NB4 (cell line): ENCODE measurements at regions not wholly inside any gene's neighbourhood (a gene's known extent, or its start where the extent isn't known, plus 50 kb on each side); places are given as distances from the start of the nearest gene placed in this dataset.

Experiments
- CTCF ChIP-seq: IDR thresholded peaks from one replicate; pipeline ENCODE4 v1.5.1; 2012; ENCODE audit warnings: low read depth, low read length
- POLR2A ChIP-seq: IDR thresholded peaks from 2 replicates; pipeline ENCODE4 v1.6.1; 2011; ENCODE audit warnings: mild to moderate bottlenecking; ENCODE audit not compliant: insufficient read length; ENCODE audit errors: extremely low read depth
- TF ChIP-seq, protein P1 (sequence below): IDR thresholded peaks from 2 replicates; pipeline ENCODE4 v1.6.1; 2011; ENCODE audit warnings: low read depth, low read length

- TF ChIP-seq CTCF (no peak), POLR2A (no peak)
- TF ChIP-seq, protein P1, sequence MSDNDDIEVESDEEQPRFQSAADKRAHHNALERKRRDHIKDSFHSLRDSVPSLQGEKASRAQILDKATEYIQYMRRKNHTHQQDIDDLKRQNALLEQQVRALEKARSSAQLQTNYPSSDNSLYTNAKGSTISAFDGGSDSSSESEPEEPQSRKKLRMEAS: no peak
These were observed 347.8 kb upstream of the C2CD4B start for GRCh38 chr15:62512904-62513303.
